ENCODE measurements at regions not wholly inside any gene's neighbourhood (a gene's known extent, or its start where the extent isn't known, plus 50 kb on each side); places are given as distances from the start of the nearest gene placed in this dataset.

- TF ChIP-seq, protein P1, sequence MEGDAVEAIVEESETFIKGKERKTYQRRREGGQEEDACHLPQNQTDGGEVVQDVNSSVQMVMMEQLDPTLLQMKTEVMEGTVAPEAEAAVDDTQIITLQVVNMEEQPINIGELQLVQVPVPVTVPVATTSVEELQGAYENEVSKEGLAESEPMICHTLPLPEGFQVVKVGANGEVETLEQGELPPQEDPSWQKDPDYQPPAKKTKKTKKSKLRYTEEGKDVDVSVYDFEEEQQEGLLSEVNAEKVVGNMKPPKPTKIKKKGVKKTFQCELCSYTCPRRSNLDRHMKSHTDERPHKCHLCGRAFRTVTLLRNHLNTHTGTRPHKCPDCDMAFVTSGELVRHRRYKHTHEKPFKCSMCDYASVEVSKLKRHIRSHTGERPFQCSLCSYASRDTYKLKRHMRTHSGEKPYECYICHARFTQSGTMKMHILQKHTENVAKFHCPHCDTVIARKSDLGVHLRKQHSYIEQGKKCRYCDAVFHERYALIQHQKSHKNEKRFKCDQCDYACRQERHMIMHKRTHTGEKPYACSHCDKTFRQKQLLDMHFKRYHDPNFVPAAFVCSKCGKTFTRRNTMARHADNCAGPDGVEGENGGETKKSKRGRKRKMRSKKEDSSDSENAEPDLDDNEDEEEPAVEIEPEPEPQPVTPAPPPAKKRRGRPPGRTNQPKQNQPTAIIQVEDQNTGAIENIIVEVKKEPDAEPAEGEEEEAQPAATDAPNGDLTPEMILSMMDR (IDR thresholded peaks at IDR 0.05): no peak
- no peak for TF ChIP-seq NRF1 (IDR thresholded peaks at IDR 0.05; ENCODE audit: low read depth, low read length)
These were observed 89.3 kb downstream of the ZNF648 start for GRCh38 chr1:181972256-181972655.

Measured in SK-N-SH (cell line).